Endodermal cell (in vitro differentiated cells): ENCODE measurements at regions not wholly inside any gene's neighbourhood (a gene's known extent, or its start where the extent isn't known, plus 50 kb on each side); places are given as distances from the start of the nearest gene placed in this dataset.

ENCODE experiments used
- DNase-seq: peaks from one replicate; pipeline ENCODE4 v3.0.0-alpha.2; 2017
- H3K27ac ChIP-seq: 2 replicates; pipeline ENCODE4 v1.5.1; 2013; ENCODE audit warnings: mild to moderate bottlenecking, low read depth, low read length, moderate library complexity
- H3K27me3 ChIP-seq: 2 replicates; pipeline ENCODE4 v1.6.1; 2013; ENCODE audit warnings: mild to moderate bottlenecking, low read length, moderate library complexity; ENCODE audit not compliant: insufficient read depth, control insufficient read depth, poor library complexity, severe bottlenecking
- H3K36me3 ChIP-seq: 2 replicates; pipeline ENCODE4 v1.7.0; 2013; ENCODE audit warnings: mild to moderate bottlenecking, low read length, moderate library complexity; ENCODE audit not compliant: control insufficient read depth, insufficient read depth
- H3K4me1 ChIP-seq: one replicate; pipeline ENCODE4 v1.7.0; 2013; ENCODE audit warnings: low read length; ENCODE audit not compliant: control insufficient read depth, insufficient read depth
- H3K4me3 ChIP-seq: 2 replicates; pipeline ENCODE4 v1.5.1; 2013; ENCODE audit warnings: mild to moderate bottlenecking, low read length, moderate library complexity
- H3K9ac ChIP-seq: 2 replicates; pipeline ENCODE4 v1.6.1; 2013; ENCODE audit warnings: mild to moderate bottlenecking, low read length, moderate library complexity; ENCODE audit not compliant: poor library complexity, severe bottlenecking; ENCODE audit errors: extremely low read depth
- H3K9me3 ChIP-seq: 2 replicates; pipeline ENCODE4 v1.6.1; 2013; ENCODE audit warnings: mild to moderate bottlenecking, low read length, moderate library complexity; ENCODE audit not compliant: control insufficient read depth
- H3K27ac Mint-ChIP-seq: 2 replicates; pipeline ENCODE4 v1.8.0; 2020; ENCODE audit warnings: mixed read lengths
- H3K27me3 Mint-ChIP-seq: 2 replicates; pipeline ENCODE4 v1.8.0; 2021; ENCODE audit warnings: mild to moderate bottlenecking, mixed read lengths; ENCODE audit not compliant: insufficient read depth
- H3K36me3 Mint-ChIP-seq: 2 replicates; pipeline ENCODE4 v1.8.0; 2020; ENCODE audit warnings: low read depth, mixed read lengths
- H3K4me1 Mint-ChIP-seq: 2 replicates; pipeline ENCODE4 v1.8.0; 2020; ENCODE audit warnings: mixed read lengths
- H3K4me3 Mint-ChIP-seq: 2 replicates; pipeline ENCODE4 v1.8.0; 2020; ENCODE audit warnings: mild to moderate bottlenecking, moderate library complexity, mixed read lengths
- H3K9me3 Mint-ChIP-seq: 2 replicates; pipeline ENCODE4 v1.8.0; 2020; ENCODE audit warnings: mild to moderate bottlenecking, mixed read lengths
- CTCF ChIP-seq: fragments of 200-600 bp; sonication (generic); conservative IDR thresholded peaks from 2 replicates; pipeline ENCODE4 v1.5.0; 2021; ENCODE audit warnings: antibody characterized with exemption, mild to moderate bottlenecking
- WGBS, 2 experiments: methylation state at CpG; one replicate each; pipeline versions ENCODE4 v1.1.5 to v1.1.7; 2013; ENCODE audit warnings: missing lambda C conversion rate in 2 of 2, mixed read lengths in 1 of 2; ENCODE audit not compliant: insufficient coverage in 1 of 2, insufficient read length in 1 of 2; 5-methylcytosine and 5-hydroxymethylcytosine counted together

GRCh38 chr13:81394640-81395039 is 1053.7 kb upstream of the SPRY2 start:
- no peak overlapping the region for H3K4me3 Mint-ChIP-seq
- H3K9me3 Mint-ChIP-seq = no peaks in the 10 kb centered on the region
- 95% methylated on average over 5 of the region's 5 CpGs; no CpG with 5 or more reads in 1 of the 2 experiments for WGBS, 2 experiments
- H3K36me3 ChIP-seq = no peaks in the 10 kb centered on the region
- H3K27ac Mint-ChIP-seq = no peak overlapping the region
- DNase-seq = no peak
- H3K4me3 ChIP-seq = no peak overlapping the region
- TF ChIP-seq CTCF = no peak
- no peaks in the 10 kb centered on the region for H3K27me3 Mint-ChIP-seq
- peaks cover 6% of the 10 kb centered on the region for H3K4me1 ChIP-seq
- H3K27ac ChIP-seq = no peak overlapping the region
- no peaks in the 10 kb centered on the region for H3K27me3 ChIP-seq
- peaks cover 30% of the 10 kb centered on the region for H3K4me1 Mint-ChIP-seq
- peaks cover 2% of the 10 kb centered on the region for H3K36me3 Mint-ChIP-seq
- no peak overlapping the region for H3K9ac ChIP-seq
- H3K9me3 ChIP-seq = no peaks in the 10 kb centered on the region

GRCh38 chr13:81393721-81394120 is 1052.8 kb upstream of the SPRY2 start:
- H3K27ac ChIP-seq = no peak overlapping the region

GRCh38 chr13:81393110-81393509 is 1052.2 kb upstream of the SPRY2 start:
- Mint-ChIP-seq H3K9me3 (no peaks in the 10 kb centered on the region), H3K27ac (peak overlapping the region; percentile 73), H3K36me3 (peaks cover 2% of the 10 kb centered on the region), H3K4me3 (no peak overlapping the region), H3K27me3 (no peaks in the 10 kb centered on the region), H3K4me1 (peaks cover 30% of the 10 kb centered on the region)
- peaks cover 4% of the 10 kb centered on the region for H3K4me1 ChIP-seq
- no peak for TF ChIP-seq CTCF
- H3K9ac ChIP-seq = no peak overlapping the region
- DNase-seq = no peak
- no peaks in the 10 kb centered on the region for H3K9me3 ChIP-seq
- H3K36me3 ChIP-seq = no peaks in the 10 kb centered on the region
- no CpG with 5 or more reads among the region's 3 CpGs for WGBS, 2 experiments
- peak overlapping the region; percentile 30 for H3K4me3 ChIP-seq
- H3K27ac ChIP-seq = no peak overlapping the region
- H3K27me3 ChIP-seq = no peaks in the 10 kb centered on the region

More at GRCh38 chr13:81393721-81394120, 1052.8 kb upstream of the SPRY2 start:
- H3K4me1 ChIP-seq = peaks cover 4% of the 10 kb centered on the region
- WGBS, 2 experiments = 86% methylated on average over 1 of the region's 1 CpG; no CpG with 5 or more reads in 1 of the 2 experiments
- H3K4me3 Mint-ChIP-seq = no peak overlapping the region
- H3K9me3 ChIP-seq = no peaks in the 10 kb centered on the region
- TF ChIP-seq CTCF = peak; percentile 52
- DNase-seq = peak; percentile 55
- no peaks in the 10 kb centered on the region for H3K27me3 ChIP-seq
- peaks cover 2% of the 10 kb centered on the region for H3K36me3 Mint-ChIP-seq
- H3K9me3 Mint-ChIP-seq = no peaks in the 10 kb centered on the region
- no peaks in the 10 kb centered on the region for H3K27me3 Mint-ChIP-seq
- H3K27ac Mint-ChIP-seq = peak overlapping the region; percentile 19
- peaks cover 30% of the 10 kb centered on the region for H3K4me1 Mint-ChIP-seq
- H3K4me3 ChIP-seq = no peak overlapping the region
- no peaks in the 10 kb centered on the region for H3K36me3 ChIP-seq
- no peak overlapping the region for H3K9ac ChIP-seq
